Thoracic aorta (tissue), 2 donors: ENCODE measurements at regions not wholly inside any gene's neighbourhood (a gene's known extent, or its start where the extent isn't known, plus 50 kb on each side); places are given as distances from the start of the nearest gene placed in this dataset.
A peak's percentile ranks its signal among the peaks of the same experiment; 100 is the strongest.
"Not testable (repeated sequence)": the region's sequence is repeated elsewhere in the genome, so short reads cannot be mapped to it uniquely, and the experiment has no call there.

Source experiments
- ATAC-seq: fragments of 150-250 bp; one replicate; pipeline ENCODE4 v1.8.0; 2017; ENCODE audit warnings: low read depth; ENCODE audit not compliant: insufficient number of reproducible peaks, low FRiP score
- DNase-seq: peaks from one replicate; pipeline ENCODE4 v3.0.0-alpha.2; 2020; ENCODE audit warnings: low spot score
- H3K27ac ChIP-seq, 2 donors: fragments of 200-600 bp; sonication (generic); 1 replicate in 1 of 2; 2 replicates in 1 of 2; pipeline ENCODE4 v1.5.1; 2016; ENCODE audit warnings: mild to moderate bottlenecking in 2 of 2, moderate library complexity in 2 of 2
- H3K27me3 ChIP-seq: fragments of 200-600 bp; sonication (generic); replicated peaks from 2 replicates; pipeline ENCODE4 v1.6.0; 2016; ENCODE audit warnings: mild to moderate bottlenecking; ENCODE audit not compliant: insufficient read depth
- H3K36me3 ChIP-seq: fragments of 200-600 bp; sonication (generic); one replicate; pipeline ENCODE4 v1.5.1; 2016
- H3K4me1 ChIP-seq, 2 donors: fragments of 200-600 bp; sonication (generic); 1 replicate in 1 of 2; 2 replicates in 1 of 2; pipeline versions ENCODE4 v1.5.1 to v1.6.0; 2016; ENCODE audit warnings: low read depth in 2 of 2, mild to moderate bottlenecking in 1 of 2; ENCODE audit not compliant: control insufficient read depth in 1 of 2
- H3K4me3 ChIP-seq: fragments of 200-600 bp; sonication (generic); 2 replicates; pipeline ENCODE4 v1.5.1; 2016; ENCODE audit warnings: mild to moderate bottlenecking
- H3K9me3 ChIP-seq: fragments of 200-600 bp; sonication (generic); 2 replicates; pipeline ENCODE4 v1.5.1; 2016
- CTCF ChIP-seq: fragments of 200-600 bp; sonication (generic); IDR thresholded peaks from one replicate; pipeline ENCODE4 v1.5.1; 2019; ENCODE audit warnings: antibody characterized with exemption

- no peaks in the 10 kb centered on the region for H3K36me3 ChIP-seq
- no peak overlapping the region for H3K4me3 ChIP-seq
- no peak for TF ChIP-seq CTCF
- DNase-seq (no peak), ATAC-seq (no peak)
- no peaks in the 10 kb centered on the region for H3K9me3 ChIP-seq
- no peaks in the 10 kb centered on the region for H3K27me3 ChIP-seq
- no peak overlapping the region for H3K27ac ChIP-seq
- H3K4me1 ChIP-seq, result no peaks in the 10 kb centered on the region
Observed at GRCh38 chr2:39893616-39894015, 114.6 kb upstream of the THUMPD2 start.

- Histone ChIP-seq H3K36me3 (no peaks in the 10 kb centered on the region), H3K27ac (peak overlapping the region in 1 of 2 donors; percentile 57), H3K4me3 (no peak overlapping the region), H3K9me3 (no peaks in the 10 kb centered on the region), H3K4me1 (peaks cover 5 to 18% of the 10 kb centered on the region in 2 donors), H3K27me3 (no peaks in the 10 kb centered on the region)
- no peak for ATAC-seq
- no peak for DNase-seq
- no peak for TF ChIP-seq CTCF
Observed at GRCh38 chr2:39881948-39882347, 102.9 kb upstream of the THUMPD2 start.

GRCh38 chr2:39881494-39881893 lies 102.4 kb upstream of the THUMPD2 start:
- no peaks in the 10 kb centered on the region for H3K27me3 ChIP-seq
- H3K36me3 ChIP-seq, result no peaks in the 10 kb centered on the region
- no peak overlapping the region for H3K4me3 ChIP-seq
- no peaks in the 10 kb centered on the region for H3K9me3 ChIP-seq
- ATAC-seq (no peak), DNase-seq (no peak)
- peaks cover 5 to 18% of the 10 kb centered on the region in 2 donors for H3K4me1 ChIP-seq
- no peak for TF ChIP-seq CTCF
- peak overlapping the region; percentile 7 to 57 for H3K27ac ChIP-seq

- not testable (repeated sequence) for H3K27ac ChIP-seq, H3K36me3 ChIP-seq, ATAC-seq, H3K9me3 ChIP-seq, DNase-seq, H3K4me3 ChIP-seq, H3K27me3 ChIP-seq
- H3K4me1 ChIP-seq, result peaks cover 5 to 28% of the 10 kb centered on the region in 2 donors
Observed at GRCh38 chr2:39879001-39879400, 99.9 kb upstream of the THUMPD2 start.

GRCh38 chr2:39875914-39876267 lies 96.8 kb upstream of the THUMPD2 start:
- Histone ChIP-seq H3K9me3 (no peaks in the 10 kb centered on the region), H3K36me3 (no peaks in the 10 kb centered on the region), H3K4me1 (peaks cover 0 to 10% of the 10 kb centered on the region in 2 donors), H3K4me3 (no peak overlapping the region), H3K27ac (peak overlapping the region in 1 of 2 donors; percentile 19), H3K27me3 (no peaks in the 10 kb centered on the region)
- ATAC-seq, result no peak
- TF ChIP-seq CTCF, result no peak
- no peak for DNase-seq

GRCh38 chr2:39875182-39875913 lies 96.3 kb upstream of the THUMPD2 start:
- no peak for TF ChIP-seq CTCF
- Histone ChIP-seq H3K36me3 (no peaks in the 10 kb centered on the region), H3K27ac (peak overlapping the region in 1 of 2 donors; percentile 19), H3K9me3 (no peaks in the 10 kb centered on the region), H3K4me1 (peaks cover 0 to 10% of the 10 kb centered on the region in 2 donors), H3K27me3 (no peaks in the 10 kb centered on the region), H3K4me3 (no peak overlapping the region)
- ATAC-seq (peak; percentile 93), DNase-seq (peak; percentile 35)
